SK-N-DZ (cell line): ENCODE measurements at regions not wholly inside any gene's neighbourhood (a gene's known extent, or its start where the extent isn't known, plus 50 kb on each side); places are given as distances from the start of the nearest gene placed in this dataset.
A peak's percentile ranks its signal among the peaks of the same experiment; 100 is the strongest.

ENCODE experiments used
- DNase-seq: peaks from one replicate; pipeline ENCODE4 v3.0.0-alpha.2; 2015; ENCODE audit warnings: low spot score
- small RNA-seq, 2 experiments: library from RNA; depleted of rRNA; stranded (forward); fragments of <200 nt; gene quantifications; one replicate each; pipeline ENCODE3, GENCODE V24; 2014

DNA sequence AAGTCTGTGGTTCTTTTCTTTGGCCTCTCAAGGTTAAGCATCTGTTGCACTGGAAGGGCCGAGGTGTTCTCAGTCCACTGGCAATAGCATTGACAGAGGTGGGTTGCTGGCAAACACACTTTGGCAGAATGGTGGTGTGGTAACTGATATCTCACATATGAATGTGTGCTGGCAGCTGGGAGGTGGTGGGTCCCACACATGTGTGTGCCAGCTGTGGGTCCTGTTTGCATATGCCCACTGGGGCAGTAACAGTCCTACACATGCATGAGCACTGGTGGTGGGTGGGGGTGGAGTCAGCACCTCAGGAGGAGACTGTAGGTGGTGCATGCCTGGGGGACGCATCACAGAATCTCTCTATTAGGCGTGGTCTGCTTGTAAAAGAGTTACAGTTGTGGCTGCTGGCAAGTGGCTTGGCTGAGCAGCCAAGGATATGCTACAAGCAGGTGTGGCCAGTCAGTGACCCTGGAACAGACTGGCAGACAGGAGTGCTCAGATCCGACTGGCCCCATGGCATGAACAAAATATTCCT is 934.3 kb downstream of the GRIK2 start:
- no peak for DNase-seq

DNA sequence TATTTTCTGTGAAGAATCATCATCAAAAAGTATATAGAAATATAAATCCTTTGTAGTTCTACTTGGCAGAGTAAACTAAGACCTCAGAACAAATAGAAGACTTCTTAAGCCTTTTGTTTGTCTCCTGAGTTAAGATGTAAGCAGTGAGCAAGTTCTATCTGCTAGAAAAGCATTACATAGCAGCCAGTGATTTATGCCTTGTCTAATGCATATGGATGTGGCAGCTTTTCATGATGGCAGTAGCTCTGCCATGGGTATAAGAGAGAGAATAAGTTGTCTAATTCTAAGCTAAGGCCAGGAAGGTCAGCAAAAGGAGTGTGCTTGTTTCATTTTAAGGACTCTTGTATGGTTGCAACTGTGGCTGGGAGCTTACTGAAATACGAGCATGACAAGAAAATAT is 920.2 kb downstream of the GRIK2 start:
- DNase-seq: peak; percentile 4

DNA sequence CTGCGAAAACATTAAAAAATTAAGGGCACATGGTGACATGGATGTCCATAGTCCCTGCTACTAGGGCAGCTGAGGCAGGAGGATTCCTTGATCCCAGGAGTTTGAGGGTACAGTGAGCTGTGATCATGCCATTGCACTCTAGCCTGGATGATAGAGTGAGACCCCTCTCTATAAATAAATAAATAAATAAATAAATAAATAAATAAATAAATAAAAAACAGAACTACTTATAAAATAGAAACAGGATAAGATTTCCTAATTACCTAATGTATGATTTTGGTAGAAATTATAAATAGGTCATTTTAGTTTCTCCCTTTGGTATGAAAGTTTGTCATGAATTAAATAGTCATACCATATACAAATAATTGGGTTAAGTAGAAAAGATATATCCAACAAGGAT is 916.2 kb downstream of the GRIK2 start:
- DNase-seq: no peak

DNA sequence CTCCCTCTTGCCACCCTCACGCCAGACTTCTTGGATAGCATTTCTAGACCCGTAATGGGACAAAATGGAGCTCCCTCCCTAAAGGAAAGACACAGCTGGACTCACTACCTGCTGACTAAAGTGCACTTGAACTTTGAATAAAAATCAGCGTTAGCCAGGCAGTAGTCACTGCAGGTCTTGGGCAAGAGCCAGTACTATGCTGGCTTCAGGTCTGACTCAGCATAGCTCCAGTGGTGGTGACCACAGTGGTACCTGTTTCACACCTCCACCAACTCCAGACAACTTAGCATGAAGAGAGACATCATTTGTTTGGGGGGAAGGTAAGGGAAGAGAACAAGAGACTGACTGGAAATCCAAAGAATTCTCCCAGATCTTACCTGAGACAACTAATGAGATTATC is 906.8 kb downstream of the GRIK2 start:
- no peak for DNase-seq

DNA sequence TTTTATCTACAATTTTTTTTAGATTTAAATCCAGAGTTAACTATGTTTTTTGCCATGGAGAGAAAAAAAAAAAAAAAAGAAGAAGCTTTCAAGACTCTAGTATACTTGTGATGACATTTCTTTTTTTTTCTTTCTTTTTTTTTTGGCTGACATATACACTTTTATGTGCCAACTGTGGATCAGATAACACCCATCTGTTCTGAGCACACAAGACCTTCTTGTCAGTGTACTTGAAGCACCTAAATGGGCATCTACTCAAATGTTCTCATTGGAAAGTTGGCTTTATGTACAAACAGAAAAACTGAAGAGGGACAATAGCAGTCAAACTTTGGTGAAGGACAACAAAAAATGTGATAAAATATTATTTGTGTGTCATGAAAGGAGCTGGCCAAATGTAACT is 904.5 kb downstream of the GRIK2 start:
- DNase-seq: no peak

Small RNAs in the stretch of these regions (small RNA-seq; reads per million reads assigned to genes)
- 0 to 0.03 reads per million in 2 experiments for gene RF00438
